ENCODE measurements at regions not wholly inside any gene's neighbourhood (a gene's known extent, or its start where the extent isn't known, plus 50 kb on each side); places are given as distances from the start of the nearest gene placed in this dataset.

- no peak for DNase-seq
Measured at GRCh38 chr11:32039149-32039548, 51.7 kb upstream of the RCN1 start.

GRCh38 chr11:32034680-32035079 lies 56.2 kb upstream of the RCN1 start:
- no peak for DNase-seq

DNA sequence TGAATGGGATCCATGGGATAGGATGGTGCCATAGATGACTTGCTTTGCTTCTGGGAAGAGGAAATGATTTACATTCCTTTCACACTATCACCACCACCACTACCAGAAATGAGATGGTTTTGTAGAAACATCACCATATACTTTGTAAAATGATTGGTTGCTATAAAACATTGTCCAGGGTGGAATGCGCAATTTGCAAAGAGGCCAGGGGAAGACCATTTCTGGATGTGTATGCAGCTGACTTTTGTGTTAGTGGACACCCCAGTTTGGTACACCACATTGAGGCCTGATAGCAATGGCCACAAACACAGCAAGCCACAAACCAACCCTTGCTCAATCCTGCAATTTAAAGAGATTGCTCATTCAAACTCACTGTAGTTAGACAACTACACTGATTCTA lies 56.7 kb upstream of the RCN1 start:
- DNase-seq: no peak

DNA sequence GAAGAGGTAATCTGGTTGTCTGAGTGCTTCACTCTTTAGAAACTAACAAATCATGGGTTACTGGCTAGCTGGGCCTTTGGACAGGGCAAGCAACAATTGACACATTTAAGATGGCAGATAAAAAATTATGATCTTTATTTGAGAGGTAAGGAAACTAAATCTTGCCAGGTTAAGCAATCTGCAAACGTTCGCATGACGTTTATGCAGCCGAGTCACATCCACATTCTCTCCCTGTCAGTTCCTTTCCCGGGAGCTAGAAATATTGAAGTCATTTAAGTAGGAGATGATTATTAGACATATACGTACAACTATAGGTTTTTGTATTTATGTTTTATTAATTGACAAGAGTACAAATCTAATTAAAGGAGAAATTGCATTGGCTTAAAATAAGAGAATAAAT lies 57.4 kb upstream of the RCN1 start:
- no peak for DNase-seq

DNA sequence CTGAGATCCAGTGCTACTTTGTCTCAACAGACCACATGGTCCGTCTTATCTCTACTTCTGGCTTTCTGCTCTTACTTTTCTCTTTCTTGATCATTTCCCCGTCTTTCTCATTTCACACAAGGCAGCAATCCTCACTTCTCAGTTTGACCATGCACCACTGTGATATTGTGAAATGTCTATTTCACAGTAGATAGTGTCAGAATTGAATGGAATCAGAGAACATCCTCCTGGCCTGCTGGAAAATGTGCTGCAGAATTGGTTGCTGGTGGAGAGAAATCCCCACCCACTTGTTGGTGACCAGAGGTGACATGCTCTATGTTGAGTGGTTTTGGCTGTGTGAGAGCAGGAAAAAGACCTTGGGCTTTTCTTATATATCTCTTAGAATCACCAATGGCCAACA lies 57.8 kb upstream of the RCN1 start:
- no peak for DNase-seq

- no peak for DNase-seq
Measured at GRCh38 chr11:32032478-32032877, 58.4 kb upstream of the RCN1 start.

- DNase-seq: no peak
Measured at GRCh38 chr11:32032052-32032451, 58.8 kb upstream of the RCN1 start.

- DNase-seq: no peak
Measured at GRCh38 chr11:32030875-32031503, 59.9 kb upstream of the RCN1 start.

GRCh38 chr11:32029721-32030120 lies 61.2 kb upstream of the RCN1 start:
- DNase-seq: no peak

DNA sequence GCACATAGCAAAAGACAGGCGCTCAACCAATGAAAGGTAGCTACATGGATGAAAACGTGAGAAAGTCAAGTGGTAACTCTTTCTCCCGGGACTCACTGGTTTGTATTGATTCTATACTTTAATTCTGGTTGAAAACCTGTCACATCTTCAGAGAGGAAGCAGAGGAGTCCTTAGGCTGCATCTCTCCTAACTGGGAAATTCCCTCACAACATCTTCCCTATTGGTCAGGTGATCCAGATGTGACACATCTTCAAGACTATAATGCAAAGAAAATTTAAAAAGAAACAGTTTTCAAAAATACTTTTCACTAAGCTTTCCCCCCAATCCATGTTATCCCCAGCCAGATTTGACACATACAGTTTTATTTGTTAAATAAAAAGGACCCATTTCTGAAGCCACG lies 62.7 kb upstream of the RCN1 start:
- no peak for DNase-seq

GRCh38 chr11:32026766-32027165 lies 64.1 kb upstream of the RCN1 start:
- DNase-seq: no peak

GRCh38 chr11:32024948-32025347 lies 65.9 kb upstream of the RCN1 start:
- DNase-seq: no peak

GRCh38 chr11:32023370-32024305 lies 67.2 kb upstream of the RCN1 start:
- DNase-seq: no peak

DNA sequence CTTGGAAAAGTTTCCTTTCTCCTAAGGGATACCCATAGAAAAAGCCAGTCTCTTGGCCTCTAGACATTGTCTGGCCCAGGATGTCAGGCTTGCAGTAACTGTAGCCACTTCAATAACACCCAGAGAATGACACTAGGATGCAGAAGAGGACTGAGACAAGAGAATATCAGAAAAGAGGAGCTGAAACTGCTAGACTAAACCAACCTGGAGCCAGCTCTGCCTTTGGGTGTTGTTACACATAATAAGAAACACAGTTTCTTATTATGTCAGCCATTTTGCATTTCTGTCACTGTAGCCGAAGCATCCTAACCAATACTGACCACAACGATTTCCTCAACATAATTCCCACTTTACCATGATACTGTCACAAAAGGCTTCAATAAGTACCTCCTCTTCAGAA lies 72.2 kb upstream of the RCN1 start:
- no peak for DNase-seq

DNA sequence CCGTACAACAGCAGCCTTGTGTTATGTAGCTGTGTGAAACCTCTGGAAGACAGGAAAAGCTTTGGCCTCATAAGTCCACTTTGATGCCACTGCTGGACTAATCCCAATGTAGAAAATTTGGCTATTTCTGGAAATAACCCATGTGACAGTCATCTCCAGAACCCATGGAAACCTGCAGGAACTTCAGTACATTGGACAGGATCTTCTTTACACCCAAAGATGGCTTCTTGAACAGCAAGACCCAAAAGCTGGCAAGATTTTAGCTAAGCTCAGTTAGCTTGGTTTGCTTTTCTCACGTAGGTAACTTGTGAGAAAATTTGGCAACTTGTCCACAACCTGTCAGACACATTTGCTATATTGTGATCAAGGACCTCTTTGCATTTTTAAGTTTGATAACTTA lies 74.8 kb upstream of the RCN1 start:
- DNase-seq: no peak

GRCh38 chr11:32015427-32015826 lies 75.4 kb upstream of the RCN1 start:
- DNase-seq: no peak

- no peak for DNase-seq
Measured at GRCh38 chr11:32013603-32014002, 77.3 kb upstream of the RCN1 start.

DNA sequence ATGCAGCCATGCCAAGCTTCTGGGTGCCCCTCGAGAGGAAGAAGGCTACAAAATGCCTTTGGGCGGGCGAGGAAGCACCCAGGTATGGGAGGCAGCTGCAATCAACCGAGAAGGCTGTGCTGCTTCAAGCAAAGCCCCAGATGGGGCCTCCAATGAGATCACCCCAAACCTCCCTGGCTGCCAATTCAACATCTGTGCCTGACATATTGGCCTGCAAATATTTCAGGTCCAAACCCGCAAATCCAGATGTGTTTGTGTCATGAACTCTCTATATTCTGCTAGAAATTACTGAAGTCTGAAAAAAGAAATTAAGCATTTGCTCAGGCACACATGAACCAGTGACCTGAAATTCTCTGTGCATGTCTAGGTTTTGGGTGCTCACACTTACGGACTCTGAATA lies 78.8 kb upstream of the RCN1 start:
- no peak for DNase-seq

- DNase-seq: no peak
Measured at GRCh38 chr11:32008880-32009551, 81.9 kb upstream of the RCN1 start.

GRCh38 chr11:32006799-32007388 lies 84.0 kb upstream of the RCN1 start:
- no peak for DNase-seq

GRCh38 chr11:32005786-32006416 lies 85.0 kb upstream of the RCN1 start:
- no peak for DNase-seq

GRCh38 chr11:32003335-32003734 lies 87.5 kb upstream of the RCN1 start:
- no peak for DNase-seq

GRCh38 chr11:32002311-32002710 lies 88.6 kb upstream of the RCN1 start:
- no peak for DNase-seq
